HG03175 (cell line): ENCODE measurements at regions not wholly inside any gene's neighbourhood (a gene's known extent, or its start where the extent isn't known, plus 50 kb on each side); places are given as distances from the start of the nearest gene placed in this dataset.
"Not testable (repeated sequence)": the region's sequence is repeated elsewhere in the genome, so short reads cannot be mapped to it uniquely, and the experiment has no call there.

ENCODE experiments used
- ATAC-seq: cut with Tn5 transposase; IDR thresholded peaks from one replicate; pipeline ENCODE4 v1.9.1; 2021; ENCODE audit warnings: mild to moderate bottlenecking, moderate library complexity; ENCODE audit not compliant: unreplicated experiment

DNA sequence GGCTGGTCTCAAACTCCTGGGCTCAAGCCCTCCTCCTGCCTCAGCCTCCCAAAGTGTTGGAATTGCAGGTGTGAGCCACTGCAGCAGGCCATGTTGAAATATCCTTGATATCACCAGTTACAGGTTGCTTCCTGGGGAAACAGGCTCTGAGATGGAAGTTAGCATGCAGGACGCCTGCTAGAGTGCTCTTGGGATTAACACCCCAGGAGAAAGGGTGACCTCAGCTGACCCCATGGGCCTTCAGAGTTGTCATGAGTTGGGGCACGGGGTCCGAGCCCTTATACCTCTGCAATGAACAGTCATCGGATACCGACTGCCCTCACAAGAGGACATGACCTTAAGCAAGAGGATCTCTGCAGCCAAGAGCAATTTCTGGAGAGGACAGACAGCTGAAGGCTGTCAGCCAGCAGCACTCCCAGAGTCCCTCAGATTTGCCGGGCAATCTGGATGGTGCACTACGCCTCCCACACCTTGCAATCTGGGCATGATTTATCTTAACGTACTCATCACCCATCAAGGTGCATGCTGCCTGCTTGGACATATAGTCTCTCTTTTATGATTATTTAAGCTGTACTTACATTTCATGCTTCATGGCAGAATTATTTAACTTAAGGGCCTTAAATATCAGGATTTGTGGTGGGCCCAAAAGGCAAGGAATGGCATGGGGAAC lies 134.6 kb downstream of the ADSS2 start:
- no peak for ATAC-seq

DNA sequence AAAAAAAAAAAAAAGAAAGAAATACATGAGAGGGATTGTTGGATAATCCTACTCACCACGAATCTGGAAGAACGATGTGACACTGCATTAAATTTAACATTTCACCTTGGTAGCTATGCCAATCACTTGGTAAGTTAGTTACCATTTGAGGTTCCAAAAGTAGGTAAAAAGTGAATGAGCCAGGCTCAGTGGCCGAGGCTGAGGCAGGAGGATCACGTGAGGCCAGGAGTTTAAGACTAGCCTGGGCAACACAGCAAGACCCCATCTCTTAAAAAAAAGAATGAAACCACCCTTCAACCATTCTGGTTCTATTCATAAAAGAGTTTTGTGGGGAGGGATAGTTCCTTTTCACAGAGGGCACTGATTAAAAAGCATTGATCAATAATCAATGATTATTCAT lies 133.6 kb downstream of the ADSS2 start:
- no peak for ATAC-seq

DNA sequence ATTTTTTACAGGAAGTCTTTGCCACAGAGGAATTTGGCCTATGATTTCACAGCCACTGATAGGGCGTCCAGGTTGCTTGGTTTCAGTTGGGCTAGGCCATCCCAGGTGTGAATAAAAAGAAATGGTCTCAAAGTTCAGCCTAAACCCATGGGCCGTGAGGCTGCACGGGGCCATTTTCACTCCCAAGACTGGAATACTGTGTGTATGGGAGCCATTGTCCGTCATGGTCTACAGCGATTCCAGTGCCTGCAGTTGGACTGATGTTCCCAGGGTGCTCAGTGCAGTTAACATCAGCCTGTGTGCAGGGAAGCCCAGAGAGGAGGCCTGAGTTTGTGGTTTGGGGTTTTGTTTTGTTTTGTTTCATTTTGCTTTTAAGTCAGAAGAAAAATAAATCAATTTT lies 133.2 kb downstream of the ADSS2 start:
- ATAC-seq, result no peak

GRCh38 chr1:244319283-244320132 lies 132.2 kb downstream of the ADSS2 start:
- peak; percentile 79 for ATAC-seq

GRCh38 chr1:244322181-244322580 lies 129.5 kb downstream of the ADSS2 start:
- ATAC-seq, result no peak

- ATAC-seq, result no peak
Measured at GRCh38 chr1:244322791-244323521, 128.8 kb downstream of the ADSS2 start.

- ATAC-seq, result no peak
Measured at GRCh38 chr1:244324176-244324883, 127.4 kb downstream of the ADSS2 start.

DNA sequence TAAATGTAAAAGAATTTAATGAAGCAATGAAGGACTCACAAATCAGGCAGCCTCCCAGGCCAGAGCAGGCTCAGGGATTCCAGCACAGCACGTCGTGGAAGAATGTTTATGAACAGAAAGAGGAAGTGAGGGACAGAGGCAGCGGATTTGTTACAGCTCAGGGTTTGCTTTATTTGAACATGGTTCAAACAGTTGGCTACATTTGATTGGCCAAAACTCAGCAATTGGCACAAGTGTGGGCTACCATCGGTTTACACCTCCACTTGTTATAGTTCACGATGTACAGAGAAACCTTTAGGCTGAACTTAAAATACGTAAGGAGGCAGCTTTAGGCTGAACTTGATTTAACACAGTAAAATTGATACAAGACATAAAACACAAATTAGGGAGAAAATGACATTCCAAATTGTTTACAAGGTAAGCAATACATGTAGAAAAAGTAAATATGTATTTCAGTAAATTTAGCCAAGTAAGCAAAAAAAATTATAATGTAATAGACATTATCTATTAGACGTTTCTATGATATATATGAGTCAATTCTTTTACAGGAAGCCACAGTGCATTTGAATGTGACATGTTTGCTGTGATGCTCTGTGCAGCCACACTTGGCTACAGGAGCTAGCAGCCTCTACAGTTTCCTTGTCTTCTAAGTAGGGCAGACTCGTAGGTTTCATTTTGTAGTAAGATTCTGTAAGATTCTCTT lies 126.5 kb downstream of the ADSS2 start:
- peak; percentile 82 for ATAC-seq

DNA sequence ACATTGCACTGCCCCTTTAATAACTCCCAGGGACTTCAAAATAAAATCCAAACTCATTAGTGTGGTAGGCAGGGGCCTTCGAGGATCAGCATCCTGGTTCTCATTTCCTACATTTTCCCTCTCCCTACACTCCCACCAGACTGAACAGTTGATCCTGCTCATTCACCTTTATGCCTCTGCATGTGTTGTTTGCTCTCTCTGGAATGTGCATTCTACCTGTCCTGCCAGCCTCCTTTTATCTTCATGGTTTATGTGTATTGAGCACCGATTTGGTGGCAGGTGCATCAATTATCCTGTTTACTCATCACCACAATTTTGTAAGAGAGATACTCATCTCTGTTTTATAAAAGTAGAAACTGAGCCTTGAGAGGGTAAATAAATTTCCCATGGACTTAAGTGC lies 125.0 kb downstream of the ADSS2 start:
- ATAC-seq, result no peak

DNA sequence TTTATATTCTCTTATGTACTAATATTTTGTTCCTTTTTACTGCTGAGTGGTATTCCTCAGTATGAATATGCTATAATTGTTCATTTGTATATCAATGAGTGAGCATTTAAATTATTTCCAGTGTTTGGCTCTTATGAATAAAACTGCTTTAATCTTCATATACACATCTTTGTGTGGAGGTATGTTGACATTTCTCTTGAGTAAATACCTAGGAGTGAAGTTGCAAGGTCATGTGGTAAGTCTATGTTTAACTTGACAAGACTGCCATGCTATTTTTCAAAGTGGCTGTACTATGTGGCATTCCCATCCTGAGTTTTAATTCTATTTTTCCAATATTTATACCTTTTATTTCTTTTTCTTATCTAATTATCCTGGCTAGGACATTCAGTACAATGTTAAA lies 124.2 kb downstream of the ADSS2 start:
- ATAC-seq, result no peak

- ATAC-seq, result no peak
Measured at GRCh38 chr1:244328476-244328875, 123.2 kb downstream of the ADSS2 start.

DNA sequence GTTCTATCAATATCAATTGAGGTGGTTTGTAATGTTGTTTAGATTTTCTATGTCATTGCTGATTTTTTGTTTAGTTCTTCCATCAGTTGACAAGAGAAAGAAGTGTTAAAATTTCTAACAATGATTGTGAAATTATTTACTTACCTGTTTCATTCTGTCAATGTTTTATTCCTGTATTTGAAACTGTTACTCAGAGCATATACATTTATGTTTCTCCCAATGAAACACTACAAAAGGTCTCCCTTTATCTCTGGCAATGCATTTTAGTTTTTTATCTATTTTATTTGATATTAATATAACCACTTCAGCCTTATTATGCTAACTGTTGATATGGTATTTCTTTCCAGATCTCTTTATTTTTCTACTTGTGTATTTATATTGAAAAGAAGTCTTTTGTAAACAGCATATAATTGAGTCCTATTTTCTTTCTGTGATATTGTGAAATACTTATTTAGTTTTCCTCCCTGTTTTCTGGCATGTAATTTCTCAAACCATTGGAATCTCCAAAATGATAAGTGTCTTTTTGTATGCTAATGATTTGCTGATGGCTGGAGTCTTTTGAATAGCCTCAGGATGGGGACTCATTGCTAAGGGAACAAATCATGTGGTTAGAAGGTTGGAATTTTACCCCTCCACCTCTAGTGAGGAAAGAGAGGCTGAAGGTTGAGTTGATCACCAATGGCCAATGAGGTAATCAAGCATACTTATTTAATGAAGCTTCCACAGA lies 122.0 kb downstream of the ADSS2 start:
- ATAC-seq, result no peak

- ATAC-seq, result no peak
Measured at GRCh38 chr1:244330318-244330625, 121.4 kb downstream of the ADSS2 start.

DNA sequence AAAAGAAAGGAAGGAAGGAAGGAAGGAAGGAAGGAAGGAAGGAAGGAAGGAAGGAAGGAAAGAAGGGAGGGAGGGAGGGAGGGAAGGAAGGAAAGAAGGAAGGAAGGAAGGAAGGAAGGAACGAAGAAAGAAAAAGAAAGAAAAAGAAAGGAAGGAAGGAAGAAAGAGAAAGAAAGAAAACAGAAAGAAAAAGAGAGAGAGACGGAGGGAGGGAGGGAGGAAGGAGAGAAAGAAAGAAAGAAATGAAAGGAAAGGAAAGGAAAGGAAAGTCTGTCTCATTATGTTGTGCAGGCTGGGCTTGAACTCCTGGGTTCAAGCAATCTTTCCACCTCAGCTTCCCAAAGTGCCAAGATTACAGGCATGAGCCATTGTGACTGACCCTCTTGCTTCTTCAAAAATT lies 118.9 kb downstream of the ADSS2 start:
- not testable (repeated sequence) for ATAC-seq

DNA sequence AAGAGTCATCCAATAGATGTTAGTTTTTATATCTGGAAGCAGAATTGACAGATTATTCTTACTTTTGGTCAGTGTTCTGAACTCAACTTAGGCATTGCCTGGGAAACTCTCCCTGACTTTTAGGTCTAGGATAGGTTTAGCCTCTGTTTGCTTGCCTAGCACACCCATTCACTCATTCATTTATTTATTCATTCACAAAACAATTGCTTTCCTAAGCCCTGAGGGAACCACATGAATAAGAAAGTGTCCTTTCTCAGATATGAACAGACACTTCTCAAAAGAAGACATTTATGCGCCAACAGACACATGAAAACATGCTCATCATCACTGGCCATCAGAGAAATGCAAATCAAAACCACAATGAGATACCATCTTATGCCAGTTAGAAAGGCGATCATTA lies 117.4 kb downstream of the ADSS2 start:
- ATAC-seq, result not testable (repeated sequence)

DNA sequence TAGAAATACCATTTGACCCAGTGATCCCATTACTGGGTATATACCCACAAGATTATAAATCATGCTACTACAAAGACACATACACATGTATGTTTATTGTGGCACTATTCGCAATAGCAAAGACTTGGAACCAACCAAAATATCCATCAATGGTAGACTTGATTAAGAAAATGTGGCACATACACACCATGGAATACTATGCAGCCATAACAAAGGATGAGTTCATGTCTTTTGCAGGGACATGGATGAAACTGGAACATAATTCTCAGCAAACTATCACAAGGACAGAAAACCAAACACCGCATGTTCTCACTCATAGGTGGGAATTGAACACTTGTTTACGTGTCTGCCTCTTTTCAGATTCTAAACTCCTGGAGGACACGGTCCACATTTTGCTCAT lies 116.9 kb downstream of the ADSS2 start:
- not testable (repeated sequence) for ATAC-seq

DNA sequence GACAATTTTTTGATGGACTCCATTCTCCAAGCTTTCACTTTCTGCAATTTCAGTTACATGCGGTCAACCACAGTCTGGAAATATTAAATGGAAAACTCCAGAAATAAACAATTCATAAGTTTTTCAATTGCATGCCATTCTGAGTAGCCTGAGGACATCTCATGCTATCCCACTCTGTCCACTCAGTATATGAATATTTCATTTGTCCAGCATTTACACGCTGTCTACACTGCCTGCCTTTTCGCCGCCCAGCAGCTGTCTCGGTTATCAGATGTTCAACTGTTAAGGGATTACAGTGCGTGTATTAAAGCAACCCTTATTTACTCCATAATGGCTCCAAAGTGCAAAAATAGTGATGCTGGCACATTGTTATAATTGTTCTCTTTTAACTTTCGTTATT lies 116.3 kb downstream of the ADSS2 start:
- no peak for ATAC-seq

DNA sequence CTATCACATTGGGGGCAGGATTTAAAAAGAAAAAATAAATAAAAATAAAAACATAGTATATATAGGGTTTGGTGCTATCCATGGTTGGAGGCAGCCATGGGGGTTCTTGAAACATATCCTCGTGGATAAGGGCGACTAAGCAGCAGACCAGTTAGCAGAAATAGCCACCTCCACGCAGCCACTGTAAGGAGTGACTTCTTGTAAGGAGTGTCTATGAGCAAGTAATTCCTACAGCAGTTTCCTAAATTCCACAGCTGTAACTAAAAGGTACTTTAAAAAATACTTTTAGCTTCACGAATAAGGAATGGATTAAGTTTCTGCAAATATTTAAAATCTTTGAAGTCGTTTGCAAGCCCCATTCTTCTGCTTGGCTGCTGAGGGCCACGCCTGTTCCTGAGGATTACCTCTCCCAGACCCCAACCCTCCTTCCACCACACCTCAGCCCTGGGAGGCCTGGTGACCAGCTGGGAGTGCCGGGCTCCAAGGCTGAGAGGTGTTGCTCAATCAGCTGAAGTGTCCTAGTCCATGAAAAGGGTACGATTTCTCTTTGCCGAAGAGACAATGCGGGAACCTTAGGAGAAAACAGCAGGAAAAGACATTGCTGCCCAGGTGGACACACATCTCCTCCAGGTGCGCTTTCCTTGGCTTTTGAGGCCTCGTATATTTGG lies 115.3 kb downstream of the ADSS2 start:
- no peak for ATAC-seq

GRCh38 chr1:244337839-244338238 lies 113.9 kb downstream of the ADSS2 start:
- ATAC-seq, result no peak
